Activated CD4-positive, alpha-beta T cell treated with anti-CD3 and anti-CD28 coated beads for 48 hours (primary cell): ENCODE measurements at regions not wholly inside any gene's neighbourhood (a gene's known extent, or its start where the extent isn't known, plus 50 kb on each side); places are given as distances from the start of the nearest gene placed in this dataset.
"Not testable (repeated sequence)": the region's sequence is repeated elsewhere in the genome, so short reads cannot be mapped to it uniquely, and the experiment has no call there.

Experiments used
- DNase-seq: peaks from one replicate; pipeline ENCODE4 v3.0.0-alpha.2; 2020

GRCh38 chr11:87628026-87628580, 547.1 kb downstream of the RAB38 start:
- DNase-seq, result no peak

GRCh38 chr11:87623531-87624365, 551.5 kb downstream of the RAB38 start:
- not testable (repeated sequence) for DNase-seq

GRCh38 chr11:87616511-87616910, 558.7 kb downstream of the RAB38 start:
- DNase-seq, result no peak

GRCh38 chr11:87604350-87604749, 566.6 kb downstream of the TMEM135 start:
- DNase-seq, result no peak

GRCh38 chr11:87603887-87604286, 566.2 kb downstream of the TMEM135 start:
- DNase-seq, result no peak

GRCh38 chr11:87602776-87603175, 565.0 kb downstream of the TMEM135 start:
- no peak for DNase-seq

- DNase-seq, result no peak
These were observed 563.2 kb downstream of the TMEM135 start for GRCh38 chr11:87600938-87601337.

GRCh38 chr11:87597725-87598124, 560.0 kb downstream of the TMEM135 start:
- DNase-seq, result no peak

- DNase-seq, result no peak
These were observed 558.4 kb downstream of the TMEM135 start for GRCh38 chr11:87596176-87596575.

GRCh38 chr11:87589082-87589481, 551.3 kb downstream of the TMEM135 start:
- DNase-seq, result no peak

GRCh38 chr11:87585613-87586012, 547.9 kb downstream of the TMEM135 start:
- not testable (repeated sequence) for DNase-seq

GRCh38 chr11:87583931-87584330, 546.2 kb downstream of the TMEM135 start:
- no peak for DNase-seq

- DNase-seq, result no peak
These were observed 537.4 kb downstream of the TMEM135 start for GRCh38 chr11:87575088-87575487.

GRCh38 chr11:87574193-87574592, 536.5 kb downstream of the TMEM135 start:
- DNase-seq, result no peak

- no peak for DNase-seq
These were observed 536.0 kb downstream of the TMEM135 start for GRCh38 chr11:87573708-87574107.

- DNase-seq, result no peak
These were observed 535.1 kb downstream of the TMEM135 start for GRCh38 chr11:87572881-87573280.

- DNase-seq, result no peak
These were observed 522.6 kb downstream of the TMEM135 start for GRCh38 chr11:87560352-87560751.

- DNase-seq, result not testable (repeated sequence)
These were observed 522.1 kb downstream of the TMEM135 start for GRCh38 chr11:87559852-87560251.

GRCh38 chr11:87555101-87555500, 517.4 kb downstream of the TMEM135 start:
- DNase-seq, result no peak

GRCh38 chr11:87548797-87549196, 511.1 kb downstream of the TMEM135 start:
- DNase-seq, result no peak

GRCh38 chr11:87545858-87546257, 508.1 kb downstream of the TMEM135 start:
- DNase-seq, result no peak

- DNase-seq, result no peak
These were observed 501.9 kb downstream of the TMEM135 start for GRCh38 chr11:87539596-87539995.

- DNase-seq, result no peak
These were observed 498.8 kb downstream of the TMEM135 start for GRCh38 chr11:87536565-87536964.

GRCh38 chr11:87536016-87536415, 498.3 kb downstream of the TMEM135 start:
- DNase-seq, result no peak

- DNase-seq, result no peak
These were observed 497.8 kb downstream of the TMEM135 start for GRCh38 chr11:87535513-87535912.
